HCEC 1CT (cell line): ENCODE measurements at regions not wholly inside any gene's neighbourhood (a gene's known extent, or its start where the extent isn't known, plus 50 kb on each side); places are given as distances from the start of the nearest gene placed in this dataset.

Experiments used
- DNase-seq: peaks from one replicate; pipeline ENCODE4 v3.0.0-alpha.2; 2017

GRCh38 chr6:14966096-14966905, 279.6 kb upstream of the JARID2 start:
- DNase-seq = no peak

DNA sequence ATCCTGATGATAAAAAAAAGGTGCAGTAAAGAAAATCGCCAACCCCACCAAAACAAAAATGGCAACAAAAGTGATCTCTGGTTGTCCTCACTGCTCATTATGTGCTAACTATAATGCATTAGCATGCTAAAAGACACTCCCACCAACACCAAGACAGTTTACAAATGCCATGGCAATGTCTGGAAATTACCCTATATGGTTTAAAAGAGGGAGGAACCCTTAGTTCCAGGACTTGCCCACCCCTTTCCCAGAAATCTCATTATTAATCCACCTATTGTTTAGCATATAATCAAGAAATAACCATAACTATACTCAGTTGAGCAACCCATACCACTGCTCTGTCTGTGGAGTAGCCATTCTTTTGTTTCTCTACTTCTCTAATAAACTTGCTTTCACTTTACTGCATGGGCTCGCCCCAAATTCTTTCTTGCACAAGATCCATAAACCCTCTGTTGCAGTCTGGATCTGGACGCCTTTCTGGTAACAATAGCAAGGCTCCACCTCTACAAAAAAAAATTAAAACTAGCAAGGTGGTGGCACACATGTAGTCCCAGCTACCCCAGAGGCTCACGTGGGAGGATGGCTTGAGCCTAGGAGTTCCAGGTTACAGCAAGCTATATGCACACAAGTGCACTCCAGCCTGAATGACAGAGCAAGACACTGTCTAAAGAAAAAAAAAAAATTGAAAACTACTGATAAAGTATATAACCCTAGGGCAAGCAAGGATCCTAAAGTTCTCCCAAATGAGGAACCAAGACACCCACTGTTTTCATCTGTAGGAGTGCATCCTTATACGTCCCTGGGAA, 278.8 kb upstream of the JARID2 start:
- DNase-seq = no peak

DNA sequence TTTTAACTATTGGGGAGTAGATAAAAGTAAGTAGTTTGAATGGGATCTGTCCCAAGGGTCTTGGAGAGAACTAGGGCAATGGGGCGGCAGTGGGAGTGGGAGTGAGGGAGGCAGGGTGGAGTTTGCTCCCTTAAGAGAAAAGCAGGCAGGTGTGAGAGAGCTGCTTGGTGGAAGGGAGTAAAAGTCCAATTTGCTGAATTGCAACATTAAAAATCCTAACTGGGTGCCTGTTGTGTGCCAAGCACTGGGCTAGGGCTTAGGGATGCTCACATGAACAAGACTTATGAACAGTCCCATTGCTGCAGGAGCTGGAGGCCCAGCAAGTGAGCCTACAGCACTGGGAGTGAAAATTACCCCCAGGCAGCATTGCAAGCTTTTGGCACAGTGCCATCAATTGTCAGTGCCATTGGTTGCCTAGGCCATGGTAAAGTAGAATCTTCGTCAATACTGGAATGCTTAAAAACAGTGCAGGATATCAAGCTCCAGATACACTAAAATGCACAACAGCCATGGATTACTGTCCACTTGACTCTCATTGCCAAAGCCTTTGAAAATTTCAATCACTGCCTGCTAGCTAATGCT, 277.7 kb upstream of the JARID2 start:
- DNase-seq = no peak

GRCh38 chr6:14969126-14969525, 276.7 kb upstream of the JARID2 start:
- no peak for DNase-seq

GRCh38 chr6:14972379-14973067, 273.3 kb upstream of the JARID2 start:
- DNase-seq = no peak

GRCh38 chr6:14974372-14974771, 271.5 kb upstream of the JARID2 start:
- DNase-seq = no peak

GRCh38 chr6:14974792-14975470, 270.9 kb upstream of the JARID2 start:
- DNase-seq = no peak

- peak; percentile 64 for DNase-seq
These were observed 270.4 kb upstream of the JARID2 start for GRCh38 chr6:14975471-14975817.

DNA sequence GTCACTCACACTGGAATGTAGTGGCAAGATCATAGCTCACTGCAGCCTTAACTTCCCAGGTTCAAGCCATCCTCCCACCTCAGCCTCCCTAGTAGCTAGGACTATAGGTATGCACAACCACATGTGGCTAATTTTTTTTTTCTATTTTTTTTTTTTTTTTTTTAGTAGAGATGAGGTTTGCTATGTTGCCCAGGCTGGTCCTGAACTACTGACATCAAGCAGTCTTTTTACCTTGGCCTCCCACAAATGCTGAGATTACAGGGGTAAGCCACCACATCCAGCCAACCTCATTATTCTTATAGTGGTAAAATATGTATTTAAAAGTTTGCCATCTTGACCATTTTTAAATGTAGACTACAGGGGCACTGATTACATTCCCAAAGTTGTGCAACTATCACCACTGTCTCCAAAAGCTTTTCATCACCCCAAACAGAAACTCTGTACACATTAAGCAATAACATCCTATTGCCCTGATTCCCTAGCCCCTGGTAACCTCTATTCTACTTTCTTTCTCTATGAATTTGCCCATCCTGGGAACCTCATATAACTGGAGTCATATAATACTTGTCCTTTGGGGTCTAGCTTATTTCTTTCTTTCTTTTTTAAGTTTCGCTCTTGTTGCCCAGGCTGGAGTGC, 268.0 kb upstream of the JARID2 start:
- DNase-seq = no peak

GRCh38 chr6:14981960-14982359, 263.9 kb upstream of the JARID2 start:
- DNase-seq = no peak

GRCh38 chr6:14983599-14984518, 262.0 kb upstream of the JARID2 start:
- DNase-seq = peak; percentile 26

- peak; percentile 45 for DNase-seq
These were observed 261.4 kb upstream of the JARID2 start for GRCh38 chr6:14984519-14984853.

- no peak for DNase-seq
These were observed 260.5 kb upstream of the JARID2 start for GRCh38 chr6:14985366-14985765.

DNA sequence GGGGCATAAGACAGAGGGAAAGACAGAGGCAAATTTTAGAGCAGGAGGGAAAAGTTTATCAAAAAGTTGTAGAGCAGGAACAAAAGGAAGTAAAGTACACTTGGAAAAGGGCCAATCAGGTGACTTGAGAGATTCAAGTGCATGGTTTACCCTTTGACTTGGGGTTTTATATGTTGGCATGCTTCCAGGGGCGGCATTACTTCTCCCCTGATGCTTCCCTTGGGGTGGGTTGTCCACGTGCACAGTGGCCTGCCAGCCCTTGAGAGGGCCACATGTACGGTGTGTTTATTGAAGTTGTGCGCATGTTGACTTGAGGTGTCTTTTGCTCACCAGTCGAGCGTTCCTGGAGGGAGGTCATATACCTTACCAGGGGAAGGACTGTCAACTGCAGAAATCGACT, 259.5 kb upstream of the JARID2 start:
- DNase-seq = no peak

- no peak for DNase-seq
These were observed 258.4 kb upstream of the JARID2 start for GRCh38 chr6:14987490-14987889.

GRCh38 chr6:14992382-14992781, 253.5 kb upstream of the JARID2 start:
- DNase-seq = no peak

DNA sequence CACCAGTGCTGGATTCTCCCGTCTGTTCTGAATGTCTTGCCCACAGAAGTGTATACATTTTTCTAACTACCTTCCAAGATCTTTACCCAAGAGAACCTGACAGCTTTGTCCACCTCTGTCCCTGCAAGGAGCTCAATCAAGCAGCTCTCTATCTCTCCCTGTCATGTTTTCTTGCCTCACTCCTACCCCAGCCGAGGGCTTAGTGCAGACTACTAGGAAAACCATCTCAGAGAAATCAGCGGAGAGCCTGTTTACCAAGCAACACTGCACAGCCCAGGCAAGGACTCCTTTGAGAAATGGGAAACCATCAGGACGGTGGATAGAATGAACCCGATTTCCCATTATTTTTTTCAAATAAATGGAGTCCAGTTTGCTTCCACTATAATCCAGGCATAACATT, 250.7 kb upstream of the JARID2 start:
- no peak for DNase-seq

GRCh38 chr6:14995966-14996602, 249.8 kb upstream of the JARID2 start:
- DNase-seq = no peak

DNA sequence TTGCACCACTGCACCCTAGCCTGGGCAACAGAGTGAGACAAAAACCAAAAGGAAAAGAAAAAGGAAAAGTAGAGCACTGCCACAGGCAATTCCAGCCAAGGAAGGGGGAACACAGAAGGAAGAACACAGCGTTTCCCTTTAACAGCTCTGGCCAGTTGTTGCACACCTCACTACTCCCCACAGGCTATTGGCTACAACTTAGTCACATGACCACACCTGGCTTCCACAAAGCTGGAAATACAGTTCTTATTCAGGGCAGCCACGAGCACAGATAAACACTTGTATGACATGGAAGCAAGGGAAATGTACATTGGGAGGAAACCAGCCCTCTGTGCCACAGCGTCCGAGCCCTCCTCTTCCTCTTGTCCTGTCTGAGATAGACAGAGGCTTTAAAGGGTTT, 249.0 kb upstream of the JARID2 start:
- no peak for DNase-seq

GRCh38 chr6:14997507-14997906, 248.4 kb upstream of the JARID2 start:
- no peak for DNase-seq

GRCh38 chr6:14999106-14999505, 246.8 kb upstream of the JARID2 start:
- no peak for DNase-seq
